HG03521 (cell line): ENCODE measurements at regions not wholly inside any gene's neighbourhood (a gene's known extent, or its start where the extent isn't known, plus 50 kb on each side); places are given as distances from the start of the nearest gene placed in this dataset.
"Not testable (repeated sequence)": the region's sequence is repeated elsewhere in the genome, so short reads cannot be mapped to it uniquely, and the experiment has no call there.

Source experiments
- ATAC-seq: cut with Tn5 transposase; IDR thresholded peaks from one replicate; pipeline ENCODE4 v1.9.1; 2021; ENCODE audit warnings: mild to moderate bottlenecking, moderate library complexity; ENCODE audit not compliant: unreplicated experiment

GRCh38 chr3:187995667-187996066 lies 158.3 kb upstream of the LPP start:
- no peak for ATAC-seq

- no peak for ATAC-seq
Observed at GRCh38 chr3:187996609-187997008, 157.3 kb upstream of the LPP start.

- no peak for ATAC-seq
Observed at GRCh38 chr3:187997490-187997889, 156.5 kb upstream of the LPP start.

- no peak for ATAC-seq
Observed at GRCh38 chr3:187997946-187998561, 155.9 kb upstream of the LPP start.

GRCh38 chr3:187998611-187999010 lies 155.3 kb upstream of the LPP start:
- ATAC-seq = no peak

- ATAC-seq = no peak
Observed at GRCh38 chr3:187999821-188000220, 154.1 kb upstream of the LPP start.

- ATAC-seq = no peak
Observed at GRCh38 chr3:188000361-188000861, 153.5 kb upstream of the LPP start.

- ATAC-seq = no peak
Observed at GRCh38 chr3:188001093-188001492, 152.9 kb upstream of the LPP start.

GRCh38 chr3:188001926-188002325 lies 152.0 kb upstream of the LPP start:
- ATAC-seq = no peak

- ATAC-seq = no peak
Observed at GRCh38 chr3:188002626-188003138, 151.3 kb upstream of the LPP start.

GRCh38 chr3:188003188-188004171 lies 150.5 kb upstream of the LPP start:
- ATAC-seq = no peak

- ATAC-seq = no peak
Observed at GRCh38 chr3:188006726-188007393, 147.1 kb upstream of the LPP start.

- ATAC-seq = no peak
Observed at GRCh38 chr3:188007897-188008296, 146.1 kb upstream of the LPP start.

- no peak for ATAC-seq
Observed at GRCh38 chr3:188008582-188009213, 145.3 kb upstream of the LPP start.

- ATAC-seq = no peak
Observed at GRCh38 chr3:188010478-188010877, 143.5 kb upstream of the LPP start.

GRCh38 chr3:188019727-188020126 lies 134.2 kb upstream of the LPP start:
- ATAC-seq = no peak

- ATAC-seq = no peak
Observed at GRCh38 chr3:188021041-188021440, 132.9 kb upstream of the LPP start.

GRCh38 chr3:188021502-188022040 lies 132.4 kb upstream of the LPP start:
- ATAC-seq = no peak

GRCh38 chr3:188022902-188023301 lies 131.1 kb upstream of the LPP start:
- ATAC-seq = not testable (repeated sequence)

- no peak for ATAC-seq
Observed at GRCh38 chr3:188025555-188025954, 128.4 kb upstream of the LPP start.
